MM.1S (cell line): ENCODE measurements at regions not wholly inside any gene's neighbourhood (a gene's known extent, or its start where the extent isn't known, plus 50 kb on each side); places are given as distances from the start of the nearest gene placed in this dataset.

Source experiments
- DNase-seq: peaks from one replicate; pipeline ENCODE4 v3.0.0-alpha.2; 2015
- H2AFZ ChIP-seq: fragments of 300-600 bp; sonication (generic); 2 replicates; pipeline ENCODE4 v1.6.0; 2016; ENCODE audit warnings: antibody characterized with exemption, low read length
- H3F3A ChIP-seq: fragments of 300-600 bp; sonication (generic); 2 replicates; pipeline ENCODE4 v1.6.1; 2016; ENCODE audit warnings: mild to moderate bottlenecking, antibody characterized with exemption, low read length, moderate library complexity, mixed read lengths; ENCODE audit not compliant: insufficient read depth
- H3K27ac ChIP-seq: fragments of 300-600 bp; sonication (generic); 2 replicates; pipeline ENCODE4 v1.5.1; 2016; ENCODE audit warnings: mild to moderate bottlenecking, low read length
- H3K27me3 ChIP-seq: fragments of 300-600 bp; sonication (generic); replicated peaks from 2 replicates; pipeline ENCODE4 v1.6.0; 2016; ENCODE audit warnings: low read length; ENCODE audit not compliant: insufficient read depth
- H3K36me3 ChIP-seq: fragments of 300-600 bp; sonication (generic); replicated peaks from 2 replicates; pipeline ENCODE4 v1.6.1; 2016; ENCODE audit warnings: mild to moderate bottlenecking, low read length, mixed read lengths; ENCODE audit not compliant: insufficient read depth
- H3K4me1 ChIP-seq: fragments of 300-600 bp; sonication (generic); 2 replicates; pipeline ENCODE4 v1.6.1; 2016; ENCODE audit warnings: low read length, mixed read lengths
- H3K4me2 ChIP-seq: fragments of 300-600 bp; sonication (generic); 2 replicates; pipeline ENCODE4 v1.6.0; 2016; ENCODE audit warnings: low read depth, low read length
- H3K4me3 ChIP-seq: fragments of 300-600 bp; sonication (generic); 2 replicates; pipeline ENCODE4 v1.5.1; 2016; ENCODE audit warnings: low read length, mixed read lengths
- H3K79me2 ChIP-seq: fragments of 300-600 bp; sonication (generic); 2 replicates; pipeline ENCODE4 v1.6.1; 2016; ENCODE audit warnings: mixed run types, low read length, mixed read lengths
- H3K9ac ChIP-seq: fragments of 300-600 bp; sonication (generic); 2 replicates; pipeline ENCODE4 v1.6.1; 2016; ENCODE audit warnings: low read length, mixed read lengths
- H3K9me2 ChIP-seq: fragments of 300-600 bp; sonication (generic); replicated peaks from 2 replicates; pipeline ENCODE4 v1.6.1; 2016; ENCODE audit warnings: mild to moderate bottlenecking, low read length, mixed read lengths; ENCODE audit not compliant: insufficient read depth
- H3K9me3 ChIP-seq: fragments of 300-600 bp; sonication (generic); replicated peaks from 2 replicates; pipeline ENCODE4 v1.6.1; 2016; ENCODE audit warnings: mild to moderate bottlenecking, low read length, mixed read lengths; ENCODE audit not compliant: insufficient read depth
- H4K20me1 ChIP-seq: fragments of 300-600 bp; sonication (generic); 2 replicates; pipeline ENCODE4 v1.6.1; 2016; ENCODE audit warnings: mild to moderate bottlenecking, low read length, moderate library complexity, mixed read lengths; ENCODE audit not compliant: insufficient read depth
- EZH2 ChIP-seq: fragments of 300-600 bp; sonication (generic); optimal IDR thresholded peaks from 2 replicates; pipeline ENCODE3; 2017; ENCODE audit warnings: low read depth, mild to moderate bottlenecking, antibody characterized with exemption, low read length, mixed read lengths
- EZH2phosphoT487 ChIP-seq: fragments of 300-600 bp; sonication (generic); IDR thresholded peaks from 2 replicates; pipeline ENCODE4 v1.6.1; 2018; ENCODE audit warnings: antibody characterized with exemption, low read length
- TF ChIP-seq, protein P1 (sequence below): fragments of 300-600 bp; sonication (generic); IDR thresholded peaks from 2 replicates; pipeline ENCODE4 v1.5.1; 2016; ENCODE audit warnings: antibody characterized with exemption, low read length, mixed read lengths

DNA sequence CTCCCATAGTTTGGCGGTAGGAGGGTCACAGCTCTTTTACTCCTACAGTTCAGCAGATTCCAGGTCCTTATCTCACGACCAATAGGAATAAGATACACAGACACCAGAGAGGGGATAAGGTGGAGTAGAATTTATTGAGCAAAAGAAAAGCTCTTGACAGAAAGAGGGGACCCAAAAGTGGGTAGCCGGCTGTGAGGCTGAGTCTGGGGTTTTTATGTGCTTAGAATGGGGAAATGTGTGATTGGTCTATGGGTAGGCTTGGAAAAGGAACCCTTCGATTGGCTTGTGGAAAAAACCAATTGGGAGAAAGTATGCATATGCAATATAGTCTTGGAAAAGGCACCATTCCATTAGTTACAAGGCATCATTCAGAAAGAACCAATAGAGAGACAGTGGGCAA, 1356.9 kb upstream of the SPRY2 start:
- no peak overlapping the region for H3K9ac ChIP-seq
- no peaks in the 10 kb centered on the region for H3K4me1 ChIP-seq
- H3K36me3 ChIP-seq, result no peaks in the 10 kb centered on the region
- H3K4me3 ChIP-seq, result no peak overlapping the region
- no peaks in the 10 kb centered on the region for H3K79me2 ChIP-seq
- no peaks in the 10 kb centered on the region for H4K20me1 ChIP-seq
- DNase-seq, result no peak
- no peak overlapping the region for H3K27ac ChIP-seq
- no peaks in the 10 kb centered on the region for H3K27me3 ChIP-seq
- H3K9me3 ChIP-seq, result 0 out of 2 replicates have a peak, but pooled peaks cover 3% of the 10 kb centered on the region
- H3F3A ChIP-seq, result no peaks in the 10 kb centered on the region
- H3K4me2 ChIP-seq, result no peak overlapping the region
- H2AFZ ChIP-seq, result no peak overlapping the region
- TF ChIP-seq, protein P1, sequence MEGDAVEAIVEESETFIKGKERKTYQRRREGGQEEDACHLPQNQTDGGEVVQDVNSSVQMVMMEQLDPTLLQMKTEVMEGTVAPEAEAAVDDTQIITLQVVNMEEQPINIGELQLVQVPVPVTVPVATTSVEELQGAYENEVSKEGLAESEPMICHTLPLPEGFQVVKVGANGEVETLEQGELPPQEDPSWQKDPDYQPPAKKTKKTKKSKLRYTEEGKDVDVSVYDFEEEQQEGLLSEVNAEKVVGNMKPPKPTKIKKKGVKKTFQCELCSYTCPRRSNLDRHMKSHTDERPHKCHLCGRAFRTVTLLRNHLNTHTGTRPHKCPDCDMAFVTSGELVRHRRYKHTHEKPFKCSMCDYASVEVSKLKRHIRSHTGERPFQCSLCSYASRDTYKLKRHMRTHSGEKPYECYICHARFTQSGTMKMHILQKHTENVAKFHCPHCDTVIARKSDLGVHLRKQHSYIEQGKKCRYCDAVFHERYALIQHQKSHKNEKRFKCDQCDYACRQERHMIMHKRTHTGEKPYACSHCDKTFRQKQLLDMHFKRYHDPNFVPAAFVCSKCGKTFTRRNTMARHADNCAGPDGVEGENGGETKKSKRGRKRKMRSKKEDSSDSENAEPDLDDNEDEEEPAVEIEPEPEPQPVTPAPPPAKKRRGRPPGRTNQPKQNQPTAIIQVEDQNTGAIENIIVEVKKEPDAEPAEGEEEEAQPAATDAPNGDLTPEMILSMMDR, result no peak
- TF ChIP-seq EZH2phosphoT487 (no peak), EZH2 (no peak)
- no peaks in the 10 kb centered on the region for H3K9me2 ChIP-seq

DNA sequence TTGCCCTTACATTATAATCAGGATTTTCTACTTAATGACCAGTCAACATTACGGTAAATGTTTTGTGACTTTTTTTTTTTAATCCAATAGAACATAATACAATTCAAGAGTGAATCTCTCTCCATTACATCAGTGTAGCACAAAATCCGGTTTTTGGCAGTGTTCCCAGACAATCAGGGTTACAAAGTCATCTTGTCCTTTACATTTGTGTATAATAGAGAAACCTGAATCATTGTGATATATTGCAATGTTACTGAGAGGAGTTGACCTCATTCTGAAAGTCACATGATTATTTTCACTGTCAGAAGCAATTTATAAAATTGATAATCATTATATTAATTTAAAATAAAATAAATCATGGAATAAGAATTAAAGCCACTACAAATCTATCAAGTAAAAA, 1346.0 kb upstream of the SPRY2 start:
- no peak overlapping the region for H3K9ac ChIP-seq
- no peak overlapping the region for H2AFZ ChIP-seq
- H4K20me1 ChIP-seq, result no peaks in the 10 kb centered on the region
- H3K27ac ChIP-seq, result no peak overlapping the region
- no peaks in the 10 kb centered on the region for H3F3A ChIP-seq
- no peaks in the 10 kb centered on the region for H3K27me3 ChIP-seq
- no peak overlapping the region for H3K4me3 ChIP-seq
- H3K9me2 ChIP-seq, result no peaks in the 10 kb centered on the region
- H3K36me3 ChIP-seq, result no peaks in the 10 kb centered on the region
- TF ChIP-seq EZH2phosphoT487, result no peak
- TF ChIP-seq EZH2, result no peak
- TF ChIP-seq, protein P1, result no peak
- no peaks in the 10 kb centered on the region for H3K4me1 ChIP-seq
- no peak for DNase-seq
- no peak overlapping the region for H3K4me2 ChIP-seq
- H3K79me2 ChIP-seq, result no peaks in the 10 kb centered on the region
- no peaks in the 10 kb centered on the region for H3K9me3 ChIP-seq

DNA sequence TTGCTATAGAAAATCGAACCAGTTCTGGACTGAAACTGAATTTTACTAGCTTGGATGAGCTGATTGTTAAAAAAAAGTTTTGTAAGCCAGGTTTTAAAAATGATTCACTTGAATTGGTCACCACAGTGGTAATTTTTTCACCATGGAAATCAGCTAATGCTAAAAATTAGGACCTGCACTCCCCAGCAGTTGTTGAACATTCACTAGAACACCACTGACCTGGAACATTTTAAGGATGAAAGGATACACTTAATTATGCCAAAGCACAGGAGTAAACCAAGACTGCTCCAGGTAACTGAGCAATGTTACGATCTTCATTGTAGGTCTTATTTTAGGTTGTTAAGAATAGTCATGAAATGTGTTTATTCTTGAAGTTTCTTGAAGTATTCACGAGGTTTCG, 1342.6 kb upstream of the SPRY2 start:
- H3K9ac ChIP-seq, result no peak overlapping the region
- H3K27me3 ChIP-seq, result no peaks in the 10 kb centered on the region
- H2AFZ ChIP-seq, result no peak overlapping the region
- H3K9me3 ChIP-seq, result no peaks in the 10 kb centered on the region
- no peaks in the 10 kb centered on the region for H4K20me1 ChIP-seq
- H3K4me3 ChIP-seq, result no peak overlapping the region
- no peaks in the 10 kb centered on the region for H3F3A ChIP-seq
- no peaks in the 10 kb centered on the region for H3K79me2 ChIP-seq
- H3K27ac ChIP-seq, result no peak overlapping the region
- H3K36me3 ChIP-seq, result no peaks in the 10 kb centered on the region
- H3K9me2 ChIP-seq, result no peaks in the 10 kb centered on the region
- H3K4me1 ChIP-seq, result no peaks in the 10 kb centered on the region
- TF ChIP-seq EZH2phosphoT487, result no peak
- TF ChIP-seq, protein P1, result no peak
- TF ChIP-seq EZH2, result no peak
- DNase-seq, result no peak
- H3K4me2 ChIP-seq, result no peak overlapping the region
